ENCODE measurements at regions not wholly inside any gene's neighbourhood (a gene's known extent, or its start where the extent isn't known, plus 50 kb on each side); places are given as distances from the start of the nearest gene placed in this dataset.

- POLR2A ChIA-PET: no interaction called here
Measured at GRCh38 chr1:184822267-184822666, 67.6 kb upstream of the EDEM3 start.

More at GRCh38 chr1:184822267-184822666, 67.6 kb upstream of the EDEM3 start:
- no peak for ATAC-seq
- H3K4me1 ChIP-seq (ENCODE audit: control insufficient read depth in 1 of 2, insufficient read depth in 2 of 2, low read length in 2 of 2): no peaks in the 10 kb centered on the region
- DNase-seq (ENCODE audit: low read depth, low spot score): no peak
- intact Hi-C loops (cut with micrococcal nuclease): no loop called here
- no peaks in the 10 kb centered on the region for H3K79me2 ChIP-seq (ENCODE audit: insufficient read depth, low read length)
- no peaks in the 10 kb centered on the region for H3K9me2 ChIP-seq (ENCODE audit: insufficient read depth)
- H3K4me2 ChIP-seq (ENCODE audit: low read length): no peak overlapping the region
- BruUV-seq (replicated peaks): no TSS peak
- H3K9me3 ChIP-seq (ENCODE audit: control insufficient read depth in 1 of 2, insufficient read depth in 1 of 2, low read depth in 1 of 2, low read length in 2 of 2): no peaks in the 10 kb centered on the region
- no peaks in the 10 kb centered on the region for H3K36me3 ChIP-seq (ENCODE audit: control insufficient read depth in 1 of 2, insufficient read depth in 2 of 2, low read length in 2 of 2)
- H3K27me3 ChIP-seq (ENCODE audit: insufficient read depth, low read length): no peaks in the 10 kb centered on the region
- H3K4me3 ChIP-seq (replicated peaks in 1 of 2; ENCODE audit: low read depth in 1 of 2, low read length in 2 of 2): no peak overlapping the region
- H2AFZ ChIP-seq (ENCODE audit: low read depth, low read length, poor library complexity, severe bottlenecking): no peak overlapping the region
- no peak for TF ChIP-seq ZNF274 (IDR thresholded peaks at IDR 0.05; ENCODE audit: low read depth, low read length)
- no peak for TF ChIP-seq TCF7L2 (IDR thresholded peaks at IDR 0.05; ENCODE audit: borderline replicate concordance, extremely low read depth, insufficient read depth, insufficient read length)
- no peak for TF ChIP-seq POLR2AphosphoS5 (IDR thresholded peaks at IDR 0.05; ENCODE audit: low read depth, low read length)
- no peak for TF ChIP-seq POLR2A (IDR thresholded peaks at IDR 0.05; ENCODE audit: borderline replicate concordance, extremely low read depth, insufficient read depth, insufficient read length)
- TF ChIP-seq, protein P1, sequence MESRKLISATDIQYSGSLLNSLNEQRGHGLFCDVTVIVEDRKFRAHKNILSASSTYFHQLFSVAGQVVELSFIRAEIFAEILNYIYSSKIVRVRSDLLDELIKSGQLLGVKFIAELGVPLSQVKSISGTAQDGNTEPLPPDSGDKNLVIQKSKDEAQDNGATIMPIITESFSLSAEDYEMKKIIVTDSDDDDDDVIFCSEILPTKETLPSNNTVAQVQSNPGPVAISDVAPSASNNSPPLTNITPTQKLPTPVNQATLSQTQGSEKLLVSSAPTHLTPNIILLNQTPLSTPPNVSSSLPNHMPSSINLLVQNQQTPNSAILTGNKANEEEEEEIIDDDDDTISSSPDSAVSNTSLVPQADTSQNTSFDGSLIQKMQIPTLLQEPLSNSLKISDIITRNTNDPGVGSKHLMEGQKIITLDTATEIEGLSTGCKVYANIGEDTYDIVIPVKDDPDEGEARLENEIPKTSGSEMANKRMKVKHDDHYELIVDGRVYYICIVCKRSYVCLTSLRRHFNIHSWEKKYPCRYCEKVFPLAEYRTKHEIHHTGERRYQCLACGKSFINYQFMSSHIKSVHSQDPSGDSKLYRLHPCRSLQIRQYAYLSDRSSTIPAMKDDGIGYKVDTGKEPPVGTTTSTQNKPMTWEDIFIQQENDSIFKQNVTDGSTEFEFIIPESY (IDR thresholded peaks at IDR 0.05; ENCODE audit: extremely low read depth, insufficient replicate concordance, low read length): no peak
- TF ChIP-seq RAD21 (IDR thresholded peaks at IDR 0.05; ENCODE audit: low read depth): no peak
- TF ChIP-seq, protein P2, sequence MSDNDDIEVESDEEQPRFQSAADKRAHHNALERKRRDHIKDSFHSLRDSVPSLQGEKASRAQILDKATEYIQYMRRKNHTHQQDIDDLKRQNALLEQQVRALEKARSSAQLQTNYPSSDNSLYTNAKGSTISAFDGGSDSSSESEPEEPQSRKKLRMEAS (IDR thresholded peaks at IDR 0.05): no peak
- TF ChIP-seq CTCF (IDR thresholded peaks at IDR 0.05 in 2 of 3, conservative IDR thresholded peaks at IDR 0.05 in 1 of 3; ENCODE audit: borderline replicate concordance in 1 of 3, insufficient read depth in 1 of 3, low read depth in 2 of 3, low read length in 2 of 3): no peak
- no peak for TF ChIP-seq CEBPB (IDR thresholded peaks at IDR 0.05; ENCODE audit: low read depth)
- no peak for TF ChIP-seq EZH2 (IDR thresholded peaks at IDR 0.05)
- TF ChIP-seq JUND (IDR thresholded peaks at IDR 0.05): no peak
- TF ChIP-seq ZFX (IDR thresholded peaks at IDR 0.05): no peak
- no peak for TF ChIP-seq CBX3 (IDR thresholded peaks at IDR 0.05; ENCODE audit: low read depth)
- TF ChIP-seq ELF1 (IDR thresholded peaks at IDR 0.05; ENCODE audit: borderline replicate concordance, low read depth): no peak
- H3K27ac ChIP-seq (ENCODE audit: low read depth, low read length): no peak overlapping the region
- H4K20me1 ChIP-seq (ENCODE audit: insufficient read depth): no peaks in the 10 kb centered on the region
- ChIA-PET RAD21 (ENCODE audit: low non-redundant PET in 1 of 2, low total read pairs in 2 of 2, uncharacterized antibody in 2 of 2, unreplicated experiment in 2 of 2) (no interaction called here), CTCF (no interaction called here)
- no peak overlapping the region for H3K9ac ChIP-seq (ENCODE audit: low read length)
